Large intestine (tissue), 3 donors: ENCODE measurements at regions not wholly inside any gene's neighbourhood (a gene's known extent, or its start where the extent isn't known, plus 50 kb on each side); places are given as distances from the start of the nearest gene placed in this dataset.
A peak's percentile ranks its signal among the peaks of the same experiment; 100 is the strongest.

Experiments used
- DNase-seq, 2 donors: peaks; one replicate each; pipeline versions ENCODE4 v3.0.0 to v3.0.0-alpha.2; 2013
- H3K27ac ChIP-seq: one replicate; pipeline ENCODE4 v1.5.1; 2013; ENCODE audit warnings: low read length
- H3K27me3 ChIP-seq: 2 replicates; pipeline ENCODE4 v1.6.1; 2013; ENCODE audit warnings: low read length; ENCODE audit not compliant: control insufficient read depth, insufficient read depth
- H3K36me3 ChIP-seq: 2 replicates; pipeline ENCODE4 v1.6.1; 2013; ENCODE audit warnings: low read length; ENCODE audit not compliant: control insufficient read depth, insufficient read depth
- H3K4me1 ChIP-seq: one replicate; pipeline ENCODE4 v1.6.1; 2013; ENCODE audit warnings: low read length; ENCODE audit not compliant: control insufficient read depth, insufficient read depth
- H3K4me3 ChIP-seq: one replicate; pipeline ENCODE4 v1.5.1; 2013; ENCODE audit warnings: low read length
- H3K9me3 ChIP-seq: one replicate; pipeline ENCODE4 v1.6.1; 2013; ENCODE audit warnings: mild to moderate bottlenecking, low read depth, low read length, moderate library complexity; ENCODE audit not compliant: control insufficient read depth
- WGBS: methylation state at CpG from one replicate; pipeline ENCODE4 v1.1.5; 2013; ENCODE audit warnings: low lambda C conversion rate; ENCODE audit not compliant: insufficient coverage; 5-methylcytosine and 5-hydroxymethylcytosine counted together

GRCh38 chr3:19734453-19734852 lies 199.6 kb downstream of the EFHB start:
- H3K27me3 ChIP-seq = no peaks in the 10 kb centered on the region
- no CpG with 5 or more reads among the region's 6 CpGs for WGBS
- no peaks in the 10 kb centered on the region for H3K9me3 ChIP-seq
- H3K36me3 ChIP-seq = no peaks in the 10 kb centered on the region
- peak in 1 of 2 donors; percentile 6 for DNase-seq
- peak overlapping the region; percentile 62 for H3K27ac ChIP-seq
- H3K4me3 ChIP-seq = no peak overlapping the region
- H3K4me1 ChIP-seq = peaks cover 29% of the 10 kb centered on the region

- no peaks in the 10 kb centered on the region for H3K36me3 ChIP-seq
- no peaks in the 10 kb centered on the region for H3K4me1 ChIP-seq
- H3K27me3 ChIP-seq = no peaks in the 10 kb centered on the region
- DNase-seq = no peak
- no peak overlapping the region for H3K27ac ChIP-seq
- H3K4me3 ChIP-seq = no peak overlapping the region
- 20% methylated on average over 1 of the region's 3 CpGs for WGBS
- no peaks in the 10 kb centered on the region for H3K9me3 ChIP-seq
These were observed 209.0 kb downstream of the EFHB start for GRCh38 chr3:19725000-19725399.

DNA sequence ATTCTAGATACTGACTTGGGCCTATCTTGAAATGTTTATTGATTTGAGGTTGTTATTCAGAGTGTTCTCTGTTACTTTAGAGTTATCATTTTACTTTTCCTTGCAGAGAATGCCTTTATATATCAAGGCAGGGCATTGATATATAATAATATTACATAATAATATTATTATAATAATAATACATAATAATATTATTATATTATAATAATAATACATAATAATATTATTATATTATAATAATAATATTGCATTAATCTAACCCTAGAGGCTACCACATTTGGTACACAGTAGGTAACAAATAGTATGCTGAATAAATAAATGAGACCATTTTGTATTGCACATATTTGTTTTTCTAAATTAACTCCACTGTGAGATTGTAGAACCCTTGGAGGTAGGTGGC lies 216.3 kb downstream of the EFHB start:
- no peaks in the 10 kb centered on the region for H3K4me1 ChIP-seq
- H3K36me3 ChIP-seq = no peaks in the 10 kb centered on the region
- no peak overlapping the region for H3K27ac ChIP-seq
- DNase-seq = no peak
- no peaks in the 10 kb centered on the region for H3K27me3 ChIP-seq
- H3K4me3 ChIP-seq = no peak overlapping the region
- H3K9me3 ChIP-seq = no peaks in the 10 kb centered on the region

DNA sequence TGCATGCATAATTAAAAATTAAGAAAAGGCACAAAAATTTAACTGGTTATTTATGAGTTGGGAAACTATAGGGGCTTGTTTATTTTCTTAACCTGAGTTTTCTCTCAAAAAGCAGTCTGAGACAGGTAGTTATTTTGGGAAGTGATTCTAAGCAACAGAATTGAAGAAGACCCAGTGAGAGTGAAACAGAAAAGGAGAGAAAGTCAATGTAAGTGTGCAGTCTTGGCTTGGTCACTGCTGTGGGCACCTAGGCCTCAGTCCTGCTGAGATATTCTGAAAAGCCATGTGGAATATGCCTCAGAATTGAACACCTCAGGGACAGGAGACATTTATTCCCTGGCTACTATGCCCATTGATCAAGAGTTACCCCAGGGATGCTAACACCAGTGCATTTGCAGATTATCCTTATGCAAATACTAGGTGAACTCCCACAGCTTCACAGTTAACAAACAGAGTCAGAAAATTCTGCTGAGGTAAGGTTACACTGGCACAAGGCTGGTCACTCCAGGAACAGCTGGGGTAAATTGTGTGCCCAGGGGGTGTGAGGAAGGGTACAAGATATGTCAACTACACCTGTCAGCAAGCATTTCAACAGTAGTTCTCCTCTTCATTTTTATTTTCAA lies 222.7 kb downstream of the EFHB start:
- no peak overlapping the region for H3K4me3 ChIP-seq
- no peaks in the 10 kb centered on the region for H3K27me3 ChIP-seq

DNA sequence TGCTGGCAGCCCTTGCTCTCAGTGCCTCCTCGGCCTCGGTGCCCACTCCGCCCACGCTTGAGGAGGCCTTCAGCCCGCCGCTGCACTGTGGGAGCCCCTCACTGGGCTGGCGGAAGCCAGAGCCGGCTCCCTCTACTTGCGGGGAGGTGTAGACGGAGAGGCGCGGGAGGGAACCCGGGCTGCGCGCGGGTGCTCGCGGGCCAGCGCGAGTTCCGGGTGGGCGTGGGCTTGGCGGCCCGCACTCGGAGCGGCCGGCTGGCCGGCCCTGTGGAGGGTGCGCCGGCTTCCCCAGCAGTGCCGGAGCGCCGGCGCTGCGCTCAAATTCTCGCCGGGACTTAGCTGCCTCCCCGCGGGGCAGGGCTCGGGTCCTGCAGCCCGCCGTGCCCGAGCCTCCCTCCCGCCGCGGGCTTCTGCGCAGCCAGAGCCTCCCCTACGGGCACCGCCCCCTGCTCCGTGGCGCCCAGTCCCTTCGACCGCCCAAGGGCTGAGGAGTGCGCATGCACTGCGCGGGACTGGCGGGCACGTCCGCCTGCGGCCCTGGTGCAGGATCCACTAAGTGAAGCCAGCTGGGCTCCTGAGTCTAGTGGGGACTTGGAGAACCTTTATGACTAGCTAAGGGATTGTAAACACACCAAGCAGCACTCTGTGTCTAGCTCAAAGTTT lies 231.5 kb downstream of the EFHB start:
- WGBS = no CpG with 5 or more reads among the region's 60 CpGs
- no peak overlapping the region for H3K27ac ChIP-seq
- no peak for DNase-seq
- H3K27me3 ChIP-seq = no peaks in the 10 kb centered on the region
- no peak overlapping the region for H3K4me3 ChIP-seq
- no peaks in the 10 kb centered on the region for H3K36me3 ChIP-seq
- H3K9me3 ChIP-seq = peaks cover 4% of the 10 kb centered on the region
- H3K4me1 ChIP-seq = no peaks in the 10 kb centered on the region

More for the DNA sequence above, 222.7 kb downstream of the EFHB start:
- Histone ChIP-seq H3K4me1 (no peaks in the 10 kb centered on the region), H3K9me3 (no peaks in the 10 kb centered on the region), H3K27ac (no peak overlapping the region), H3K36me3 (no peaks in the 10 kb centered on the region)
- no peak for DNase-seq

DNA sequence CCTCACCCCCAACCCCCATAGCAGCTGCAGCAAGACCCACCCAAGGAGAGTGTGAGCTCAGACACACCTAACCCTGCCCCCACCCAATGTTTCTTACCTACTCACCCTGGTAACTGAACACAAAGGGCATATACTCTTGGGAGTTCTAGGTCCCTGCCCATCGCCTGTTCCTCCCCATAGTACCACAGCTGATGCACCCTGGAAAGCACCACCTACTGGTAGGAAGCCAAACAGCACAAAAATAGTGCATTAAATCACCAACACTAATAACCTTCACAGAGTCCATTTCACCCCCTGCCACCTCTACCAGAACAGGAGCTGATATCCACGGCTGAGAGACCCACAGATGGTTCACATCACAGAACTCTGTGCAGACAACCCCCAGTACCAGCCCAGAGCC lies 245.2 kb downstream of the EFHB start:
- H3K4me1 ChIP-seq = no peaks in the 10 kb centered on the region
- no peak overlapping the region for H3K4me3 ChIP-seq
- no peaks in the 10 kb centered on the region for H3K27me3 ChIP-seq
- no CpG with 5 or more reads among the region's 2 CpGs for WGBS
- DNase-seq = no peak
- no peaks in the 10 kb centered on the region for H3K36me3 ChIP-seq
- H3K27ac ChIP-seq = no peak overlapping the region
- no peaks in the 10 kb centered on the region for H3K9me3 ChIP-seq

DNA sequence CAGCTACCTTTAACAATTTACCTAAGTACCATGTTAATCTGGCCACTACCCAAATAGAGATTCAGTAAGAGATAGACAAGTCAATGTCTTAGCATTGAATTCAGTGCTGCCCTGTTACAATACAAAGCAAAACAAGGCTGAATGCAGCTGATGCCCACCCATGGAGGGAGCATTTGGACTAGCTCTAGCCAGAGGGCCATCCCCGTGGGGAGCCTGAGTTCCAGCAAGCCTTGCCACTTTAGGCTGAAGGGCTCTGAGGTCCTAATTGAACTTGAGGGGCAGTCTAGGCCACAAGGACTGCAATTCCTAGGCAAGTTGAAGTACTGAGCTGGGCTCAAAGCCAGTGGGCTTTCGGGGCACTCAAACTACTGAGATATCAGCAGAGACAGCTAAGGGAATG lies 265.9 kb downstream of the EFHB start:
- DNase-seq = no peak
- Histone ChIP-seq H3K4me3 (no peak overlapping the region), H3K36me3 (no peaks in the 10 kb centered on the region), H3K4me1 (no peaks in the 10 kb centered on the region), H3K9me3 (no peaks in the 10 kb centered on the region), H3K27ac (no peak overlapping the region), H3K27me3 (no peaks in the 10 kb centered on the region)
- no CpG with 5 or more reads among the region's 2 CpGs for WGBS

DNA sequence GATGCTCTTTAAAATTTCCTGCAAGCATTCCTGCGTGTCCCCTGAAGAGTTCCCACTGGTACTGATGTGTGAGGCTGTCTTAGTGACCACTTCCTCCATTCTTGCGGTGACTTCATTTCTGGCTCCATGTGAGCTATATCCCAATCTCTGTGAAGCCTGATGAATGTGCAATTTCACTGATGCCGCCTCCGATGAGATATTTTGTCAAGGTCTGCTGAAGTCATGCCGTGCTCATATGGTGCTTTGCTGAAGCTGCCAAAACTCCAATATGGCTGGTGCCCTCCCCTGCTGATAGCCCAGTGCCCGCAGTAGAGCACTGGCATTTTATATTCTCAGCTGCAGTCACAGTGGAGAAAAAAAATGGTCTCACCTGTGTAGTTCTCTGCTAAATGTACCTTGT lies 271.5 kb downstream of the EFHB start:
- H3K36me3 ChIP-seq = no peaks in the 10 kb centered on the region
- no peaks in the 10 kb centered on the region for H3K9me3 ChIP-seq
- no peaks in the 10 kb centered on the region for H3K27me3 ChIP-seq
- no peak for DNase-seq
- WGBS = no CpG with 5 or more reads among the region's 6 CpGs
- no peaks in the 10 kb centered on the region for H3K4me1 ChIP-seq
- H3K4me3 ChIP-seq = no peak overlapping the region
- no peak overlapping the region for H3K27ac ChIP-seq

- Histone ChIP-seq H3K27ac (no peak overlapping the region), H3K4me1 (no peaks in the 10 kb centered on the region), H3K9me3 (peaks cover 8% of the 10 kb centered on the region), H3K36me3 (no peaks in the 10 kb centered on the region), H3K4me3 (no peak overlapping the region), H3K27me3 (no peaks in the 10 kb centered on the region)
- DNase-seq = no peak
These were observed 281.7 kb downstream of the EFHB start for GRCh38 chr3:19652336-19652735.

GRCh38 chr3:19645093-19645492 lies 288.9 kb downstream of the EFHB start:
- 83% methylated on average over 2 of the region's 2 CpGs for WGBS
- no peaks in the 10 kb centered on the region for H3K4me1 ChIP-seq
- no peaks in the 10 kb centered on the region for H3K9me3 ChIP-seq
- H3K4me3 ChIP-seq = no peak overlapping the region
- no peak for DNase-seq
- no peaks in the 10 kb centered on the region for H3K36me3 ChIP-seq
- H3K27ac ChIP-seq = no peak overlapping the region
- H3K27me3 ChIP-seq = no peaks in the 10 kb centered on the region

DNA sequence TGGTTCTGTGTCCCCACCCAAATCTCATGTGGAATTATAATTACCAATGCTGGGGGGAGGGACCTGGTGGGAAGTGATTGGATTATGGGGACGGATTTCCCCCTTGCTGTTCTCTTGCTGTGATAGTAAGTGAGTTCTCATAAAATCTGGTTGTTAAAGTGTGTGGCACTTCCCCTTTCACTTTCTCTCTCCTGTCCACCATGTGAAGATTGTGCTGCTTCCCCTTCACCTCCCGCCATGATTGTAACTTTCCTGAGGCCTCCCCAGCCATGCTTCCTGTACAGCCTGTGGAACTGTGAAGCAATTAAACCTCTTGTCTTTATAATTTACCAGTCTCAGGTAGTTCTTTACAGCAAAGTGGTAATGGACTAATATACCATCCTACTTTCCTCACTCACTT lies 289.6 kb downstream of the EFHB start:
- Histone ChIP-seq H3K36me3 (no peaks in the 10 kb centered on the region), H3K27me3 (no peaks in the 10 kb centered on the region), H3K27ac (no peak overlapping the region), H3K4me3 (no peak overlapping the region), H3K4me1 (no peaks in the 10 kb centered on the region), H3K9me3 (no peaks in the 10 kb centered on the region)
- no CpG with 5 or more reads among the region's 2 CpGs for WGBS
- DNase-seq = no peak
